IMR-90 (cell line): ENCODE measurements at regions not wholly inside any gene's neighbourhood (a gene's known extent, or its start where the extent isn't known, plus 50 kb on each side); places are given as distances from the start of the nearest gene placed in this dataset.

ENCODE experiments used
- ATAC-seq: fragments of 200-7000 bp; cut with Tn5 transposase; 2 replicates; pipeline ENCODE4 v1.9.1; 2020; ENCODE audit warnings: low read depth, mild to moderate bottlenecking, moderate library complexity
- BruUV-seq: library from RNA; stranded (reverse); fragments of 400-500 nt; replicated peaks from 2 replicates; lab custom pipeline; 2021; lab: Mats Ljungman, UMichigan
- CTCF ChIA-PET: fragments of 300-600 bp; formaldehyde crosslinking; extraction: SDS; loops from one replicate; lab custom pipeline; 2021; ENCODE audit warnings: antibody characterized with exemption; lab: Yijun Ruan, JAX
- POLR2A ChIA-PET: fragments of 300-600 bp; sonication (Branson Sonifier 250); formaldehyde crosslinking; loops from one replicate; lab custom pipeline; 2022; ENCODE audit warnings: antibody characterized with exemption; ENCODE audit not compliant: unreplicated experiment; lab: Charles Lee
- DNase-seq: peaks from one replicate; pipeline ENCODE4 v3.0.0; 2013
- H2AFZ ChIP-seq: replicated peaks from 2 replicates; pipeline ENCODE3; 2013; ENCODE audit warnings: low read length, mild to moderate bottlenecking; ENCODE audit not compliant: poor library complexity
- H2AK5ac ChIP-seq: 2 replicates; pipeline ENCODE4 v1.6.1; 2013; ENCODE audit warnings: low read depth, low read length, inconsistent platforms
- H2AK9ac ChIP-seq: replicated peaks from 2 replicates; pipeline ENCODE3; 2013; ENCODE audit warnings: mild to moderate bottlenecking, low read depth, low read length, moderate library complexity; ENCODE audit not compliant: poor library complexity
- H2BK120ac ChIP-seq: 2 replicates; pipeline ENCODE4 v1.6.1; 2013; ENCODE audit warnings: low read depth, low read length, inconsistent platforms
- H2BK15ac ChIP-seq: 3 replicates; pipeline ENCODE4 v1.6.1; 2013; ENCODE audit warnings: low read depth, low read length, inconsistent platforms
- H2BK20ac ChIP-seq: 2 replicates; pipeline ENCODE4 v1.6.1; 2013; ENCODE audit warnings: low read depth, mild to moderate bottlenecking, inconsistent platforms, low read length, moderate library complexity
- H2BK5ac ChIP-seq: 2 replicates; pipeline ENCODE4 v1.6.1; 2013; ENCODE audit warnings: mild to moderate bottlenecking, low read depth, low read length, inconsistent platforms; ENCODE audit not compliant: poor library complexity, severe bottlenecking
- H3K14ac ChIP-seq: replicated peaks from 2 replicates; pipeline ENCODE4 v1.6.1; 2013; ENCODE audit warnings: low read depth, low read length, inconsistent platforms
- H3K18ac ChIP-seq: 2 replicates; pipeline ENCODE4 v1.6.1; 2013; ENCODE audit warnings: low read depth, low read length, control low read depth
- H3K23ac ChIP-seq: 2 replicates; pipeline ENCODE4 v1.6.1; 2013; ENCODE audit warnings: low read depth, low read length, inconsistent platforms
- H3K27ac ChIP-seq: 2 replicates; pipeline ENCODE4 v1.5.1; 2013; ENCODE audit warnings: mild to moderate bottlenecking, control low read depth, low read length; ENCODE audit not compliant: insufficient read depth
- H3K27me3 ChIP-seq: 2 replicates; pipeline ENCODE4 v1.6.1; 2013; ENCODE audit warnings: low read length; ENCODE audit not compliant: control insufficient read depth, insufficient read depth
- H3K36me3 ChIP-seq: 2 replicates; pipeline ENCODE4 v1.6.1; 2013; ENCODE audit warnings: low read length, mixed read lengths; ENCODE audit not compliant: control insufficient read depth, insufficient read depth
- H3K4ac ChIP-seq: 2 replicates; pipeline ENCODE4 v1.6.1; 2013; ENCODE audit warnings: low read depth, low read length, inconsistent platforms
- H3K4me1 ChIP-seq: 2 replicates; pipeline ENCODE4 v1.6.1; 2013; ENCODE audit warnings: low read length, mixed read lengths; ENCODE audit not compliant: control insufficient read depth, insufficient read depth
- H3K4me2 ChIP-seq: 2 replicates; pipeline ENCODE4 v1.6.1; 2013; ENCODE audit warnings: low read depth, mild to moderate bottlenecking, control low read depth, low read length, moderate library complexity
- H3K4me3 ChIP-seq: 2 replicates; pipeline ENCODE4 v1.5.1; 2013; ENCODE audit warnings: low read depth, mild to moderate bottlenecking, control low read depth, low read length, moderate library complexity; ENCODE audit not compliant: insufficient read depth
- H3K56ac ChIP-seq: 2 replicates; pipeline ENCODE4 v1.6.1; 2013; ENCODE audit warnings: low read length, inconsistent platforms; ENCODE audit not compliant: insufficient read depth; ENCODE audit errors: extremely low read depth
- H3K79me1 ChIP-seq, 2 experiments: 2 replicates each; pipeline ENCODE4 v1.6.1; 2013; ENCODE audit warnings: low read length in 2 of 2, inconsistent platforms in 1 of 2, low read depth in 1 of 2
- H3K9ac ChIP-seq: 2 replicates; pipeline ENCODE4 v1.6.1; 2013; ENCODE audit warnings: low read depth, low read length, control low read depth
- H3K9me1 ChIP-seq: 2 replicates; pipeline ENCODE4 v1.6.1; 2013; ENCODE audit warnings: low read length, inconsistent platforms; ENCODE audit not compliant: insufficient read depth
- H3K9me3 ChIP-seq: 2 replicates; pipeline ENCODE4 v1.6.1; 2013; ENCODE audit warnings: low read length; ENCODE audit not compliant: control insufficient read depth, insufficient read depth
- H4K20me1 ChIP-seq: 2 replicates; pipeline ENCODE4 v1.6.1; 2013; ENCODE audit warnings: low read length, inconsistent platforms; ENCODE audit not compliant: insufficient read depth
- H4K5ac ChIP-seq: 2 replicates; pipeline ENCODE4 v1.6.1; 2013; ENCODE audit warnings: mild to moderate bottlenecking, low read depth, low read length, control low read depth
- H4K8ac ChIP-seq, 2 experiments: 2 replicates each; pipeline ENCODE4 v1.6.1; 2013; ENCODE audit warnings: low read depth in 2 of 2, low read length in 2 of 2, control low read depth in 1 of 2, inconsistent platforms in 1 of 2
- H4K91ac ChIP-seq: 2 replicates; pipeline ENCODE4 v1.6.1; 2013; ENCODE audit warnings: low read depth, low read length, inconsistent platforms; ENCODE audit not compliant: insufficient read depth
- BHLHE40 ChIP-seq: fragments of 150-350 bp; IDR thresholded peaks from 2 replicates; pipeline ENCODE4 v1.6.1; 2016; ENCODE audit warnings: mild to moderate bottlenecking, low read depth, low read length
- CEBPB ChIP-seq: IDR thresholded peaks from 2 replicates; pipeline ENCODE4 v1.6.1; 2012; ENCODE audit warnings: low read depth, low read length, improper control_type of control experiment
- CHD1 ChIP-seq: IDR thresholded peaks from 2 replicates; pipeline ENCODE4 v1.6.1; 2012; ENCODE audit warnings: low read depth, low read length, improper control_type of control experiment
- FOS ChIP-seq: fragments of 150-350 bp; IDR thresholded peaks from 2 replicates; pipeline ENCODE4 v1.6.1; 2016; ENCODE audit warnings: low read depth, low read length
- MAFK ChIP-seq: IDR thresholded peaks from 2 replicates; pipeline ENCODE4 v1.6.1; 2012; ENCODE audit warnings: low read depth, low read length, improper control_type of control experiment
- MAZ ChIP-seq: IDR thresholded peaks from 2 replicates; pipeline ENCODE4 v1.6.1; 2012; ENCODE audit warnings: low read depth, mild to moderate bottlenecking, low read length, improper control_type of control experiment, moderate library complexity, borderline replicate concordance
- MXI1 ChIP-seq: IDR thresholded peaks from 2 replicates; pipeline ENCODE4 v1.6.1; 2012; ENCODE audit warnings: low read depth, mild to moderate bottlenecking, low read length, moderate library complexity, borderline replicate concordance
- NFE2L2 ChIP-seq: fragments of 150-350 bp; IDR thresholded peaks from 2 replicates; pipeline ENCODE4 v1.6.1; 2016; ENCODE audit warnings: low read depth, mild to moderate bottlenecking, low read length
- POLR2A ChIP-seq: IDR thresholded peaks from 2 replicates; pipeline ENCODE4 v1.6.1; 2012; ENCODE audit warnings: mild to moderate bottlenecking, low read depth, low read length
- RAD21 ChIP-seq: IDR thresholded peaks from 2 replicates; pipeline ENCODE4 v1.6.1; 2012; ENCODE audit warnings: low read length, improper control_type of control experiment
- RCOR1 ChIP-seq: IDR thresholded peaks from 2 replicates; pipeline ENCODE4 v1.6.1; 2012; ENCODE audit warnings: mild to moderate bottlenecking, low read length, improper control_type of control experiment; ENCODE audit not compliant: insufficient replicate concordance
- RFX5 ChIP-seq: IDR thresholded peaks from 2 replicates; pipeline ENCODE4 v1.8.0; 2012; ENCODE audit warnings: low read depth, mild to moderate bottlenecking, low read length, moderate library complexity
- SMC3 ChIP-seq: fragments of 150-350 bp; IDR thresholded peaks from 2 replicates; pipeline ENCODE4 v1.6.1; 2016; ENCODE audit warnings: low read depth, mild to moderate bottlenecking, antibody characterized with exemption, low read length, moderate library complexity
- USF2 ChIP-seq: fragments of 150-350 bp; IDR thresholded peaks from 2 replicates; pipeline ENCODE4 v1.6.1; 2017; ENCODE audit warnings: mild to moderate bottlenecking, antibody characterized with exemption, low read length, low read depth
- dilution Hi-C: fragments of 300-500 bp; cut with HindIII; formaldehyde crosslinking; loops from one replicate; pipeline ENCODE4 v1.14.3; 2018; ENCODE audit warnings: low sequenced_read_pairs; ENCODE audit not compliant: unreplicated experiment
- in situ Hi-C: fragments of 300-500 bp; cut with MboI; formaldehyde crosslinking; loops from 3 replicates; pipeline ENCODE4 v1.14.3; 2019; ENCODE audit warnings: low sequenced_read_pairs, inconsistent platforms, mixed read lengths
- intact Hi-C: fragments of 100-400 bp; cut with micrococcal nuclease; formaldehyde crosslinking; loops from 2 replicates; pipeline ENCODE4 v1.10.0; 2022
- TF ChIP-seq, protein P1 (sequence below): conservative IDR thresholded peaks from 2 replicates; pipeline ENCODE4 v1.5.1; 2012; ENCODE audit warnings: mild to moderate bottlenecking, low read depth, low read length, improper control_type of control experiment
- TF ChIP-seq, protein P2 (sequence below): fragments of 150-350 bp; IDR thresholded peaks from 2 replicates; pipeline ENCODE4 v1.6.1; 2016; ENCODE audit warnings: low read depth, mild to moderate bottlenecking, low read length, moderate library complexity, borderline replicate concordance

- H3K56ac ChIP-seq: no peak overlapping the region
- H2AK5ac ChIP-seq: no peak overlapping the region
- no peak overlapping the region for H3K4me3 ChIP-seq
- H3K18ac ChIP-seq: no peak overlapping the region
- H4K91ac ChIP-seq: no peak overlapping the region
- H3K14ac ChIP-seq: no peak overlapping the region
- no TSS peak for BruUV-seq
- H2BK5ac ChIP-seq: no peak overlapping the region
- H3K27me3 ChIP-seq: no peaks in the 10 kb centered on the region
- TF ChIP-seq RCOR1: no peak
- no peak for TF ChIP-seq BHLHE40
- TF ChIP-seq POLR2A: no peak
- TF ChIP-seq NFE2L2: no peak
- no peak for TF ChIP-seq CHD1
- no peak for TF ChIP-seq CEBPB
- TF ChIP-seq USF2: no peak
- TF ChIP-seq FOS: no peak
- no peak for TF ChIP-seq MXI1
- TF ChIP-seq MAFK: no peak
- TF ChIP-seq, protein P1, sequence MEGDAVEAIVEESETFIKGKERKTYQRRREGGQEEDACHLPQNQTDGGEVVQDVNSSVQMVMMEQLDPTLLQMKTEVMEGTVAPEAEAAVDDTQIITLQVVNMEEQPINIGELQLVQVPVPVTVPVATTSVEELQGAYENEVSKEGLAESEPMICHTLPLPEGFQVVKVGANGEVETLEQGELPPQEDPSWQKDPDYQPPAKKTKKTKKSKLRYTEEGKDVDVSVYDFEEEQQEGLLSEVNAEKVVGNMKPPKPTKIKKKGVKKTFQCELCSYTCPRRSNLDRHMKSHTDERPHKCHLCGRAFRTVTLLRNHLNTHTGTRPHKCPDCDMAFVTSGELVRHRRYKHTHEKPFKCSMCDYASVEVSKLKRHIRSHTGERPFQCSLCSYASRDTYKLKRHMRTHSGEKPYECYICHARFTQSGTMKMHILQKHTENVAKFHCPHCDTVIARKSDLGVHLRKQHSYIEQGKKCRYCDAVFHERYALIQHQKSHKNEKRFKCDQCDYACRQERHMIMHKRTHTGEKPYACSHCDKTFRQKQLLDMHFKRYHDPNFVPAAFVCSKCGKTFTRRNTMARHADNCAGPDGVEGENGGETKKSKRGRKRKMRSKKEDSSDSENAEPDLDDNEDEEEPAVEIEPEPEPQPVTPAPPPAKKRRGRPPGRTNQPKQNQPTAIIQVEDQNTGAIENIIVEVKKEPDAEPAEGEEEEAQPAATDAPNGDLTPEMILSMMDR: no peak
- no peak for TF ChIP-seq MAZ
- no peak for TF ChIP-seq RFX5
- TF ChIP-seq, protein P2, sequence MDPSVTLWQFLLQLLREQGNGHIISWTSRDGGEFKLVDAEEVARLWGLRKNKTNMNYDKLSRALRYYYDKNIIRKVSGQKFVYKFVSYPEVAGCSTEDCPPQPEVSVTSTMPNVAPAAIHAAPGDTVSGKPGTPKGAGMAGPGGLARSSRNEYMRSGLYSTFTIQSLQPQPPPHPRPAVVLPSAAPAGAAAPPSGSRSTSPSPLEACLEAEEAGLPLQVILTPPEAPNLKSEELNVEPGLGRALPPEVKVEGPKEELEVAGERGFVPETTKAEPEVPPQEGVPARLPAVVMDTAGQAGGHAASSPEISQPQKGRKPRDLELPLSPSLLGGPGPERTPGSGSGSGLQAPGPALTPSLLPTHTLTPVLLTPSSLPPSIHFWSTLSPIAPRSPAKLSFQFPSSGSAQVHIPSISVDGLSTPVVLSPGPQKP: no peak
- TF ChIP-seq SMC3: no peak
- TF ChIP-seq RAD21: no peak
- H3K4me2 ChIP-seq: no peak overlapping the region
- dilution Hi-C loops (no loop called here), in situ Hi-C loops (no loop called here), intact Hi-C loops (no loop called here)
- H2AK9ac ChIP-seq: no peak overlapping the region
- no peak overlapping the region for H2BK120ac ChIP-seq
- no peak overlapping the region for H2BK15ac ChIP-seq
- H3K23ac ChIP-seq: no peak overlapping the region
- H3K9ac ChIP-seq: no peak overlapping the region
- no peak overlapping the region for H4K5ac ChIP-seq
- no peaks in the 10 kb centered on the region for H4K20me1 ChIP-seq
- ATAC-seq: no peak
- no peaks in the 10 kb centered on the region for H3K9me1 ChIP-seq
- POLR2A ChIA-PET: no interaction called here
- H3K79me1 ChIP-seq: no peaks in the 10 kb centered on the region
- peak; percentile 89 for DNase-seq
- CTCF ChIA-PET: no interaction called here
- H3K9me3 ChIP-seq: no peaks in the 10 kb centered on the region
- H2BK20ac ChIP-seq: no peak overlapping the region
- no peak overlapping the region for H3K4ac ChIP-seq
- H3K4me1 ChIP-seq: peaks cover 4% of the 10 kb centered on the region; the same call in 1 of the 2 replicates
- H2AFZ ChIP-seq: no peak overlapping the region
- no peaks in the 10 kb centered on the region for H3K36me3 ChIP-seq
- H3K27ac ChIP-seq: no peak overlapping the region
- H4K8ac ChIP-seq: no peak overlapping the region
Observed at GRCh38 chr6:112475083-112475482, 128.0 kb downstream of the RFPL4B start.
